ENCODE measurements at regions not wholly inside any gene's neighbourhood (a gene's known extent, or its start where the extent isn't known, plus 50 kb on each side); places are given as distances from the start of the nearest gene placed in this dataset.

GRCh38 chr2:105470979-105471378 is 72.1 kb upstream of the FHL2 start:
- no peak overlapping the region for H3K27ac ChIP-seq (ENCODE audit: low read depth, low read length)
- no peak for DNase-seq (ENCODE audit: low read depth, low spot score)
- no peak overlapping the region for H3K4me3 ChIP-seq (ENCODE audit: low read depth, low read length)
- H3K27me3 ChIP-seq (ENCODE audit: control insufficient read depth, insufficient read depth, low read length): peaks cover 23% of the 10 kb centered on the region
- no peaks in the 10 kb centered on the region for H3K9me3 ChIP-seq (ENCODE audit: control insufficient read depth, insufficient read depth, low read length)
- CTCF ChIA-PET: interaction anchor here (0.6 kb wide), 1 partner anchor 71 kb away, joined by 5 read pairs; no protein-coding TSS in a partner anchor
- POLR2A ChIA-PET: no interaction called here
- TF ChIP-seq CTCF (IDR thresholded peaks at IDR 0.05; ENCODE audit: low read depth, low read length): no peak

- H3K9me3 ChIP-seq (ENCODE audit: control insufficient read depth, insufficient read depth, low read length): no peaks in the 10 kb centered on the region
- no peak overlapping the region for H3K4me3 ChIP-seq (ENCODE audit: low read depth, low read length)
- no peak for DNase-seq (ENCODE audit: low read depth, low spot score)
- no peak overlapping the region for H3K27ac ChIP-seq (ENCODE audit: low read depth, low read length)
- no peak for TF ChIP-seq CTCF (IDR thresholded peaks at IDR 0.05; ENCODE audit: low read depth, low read length)
- CTCF ChIA-PET: no interaction called here
- POLR2A ChIA-PET: no interaction called here
- peaks cover 16% of the 10 kb centered on the region for H3K27me3 ChIP-seq (ENCODE audit: control insufficient read depth, insufficient read depth, low read length)
Measured at GRCh38 chr2:105469781-105470180, 70.9 kb upstream of the FHL2 start.

- Histone ChIP-seq H3K27ac (ENCODE audit: low read depth, low read length) (no peak overlapping the region), H3K27me3 (ENCODE audit: control insufficient read depth, insufficient read depth, low read length) (peaks cover 15% of the 10 kb centered on the region), H3K4me3 (ENCODE audit: low read depth, low read length) (no peak overlapping the region), H3K9me3 (ENCODE audit: control insufficient read depth, insufficient read depth, low read length) (no peaks in the 10 kb centered on the region)
- ChIA-PET POLR2A (no interaction called here), CTCF (no interaction called here)
- TF ChIP-seq CTCF (IDR thresholded peaks at IDR 0.05; ENCODE audit: low read depth, low read length): no peak
- no peak for DNase-seq (ENCODE audit: low read depth, low spot score)
Measured at GRCh38 chr2:105468582-105469042, 69.8 kb upstream of the FHL2 start.

- POLR2A ChIA-PET: no interaction called here
- CTCF ChIA-PET: no interaction called here
- H3K27ac ChIP-seq (ENCODE audit: low read depth, low read length): no peak overlapping the region
- H3K4me3 ChIP-seq (ENCODE audit: low read depth, low read length): no peak overlapping the region
- TF ChIP-seq CTCF (IDR thresholded peaks at IDR 0.05; ENCODE audit: low read depth, low read length): no peak
- H3K9me3 ChIP-seq (ENCODE audit: control insufficient read depth, insufficient read depth, low read length): no peaks in the 10 kb centered on the region
- H3K27me3 ChIP-seq (ENCODE audit: control insufficient read depth, insufficient read depth, low read length): peaks cover 15% of the 10 kb centered on the region
- no peak for DNase-seq (ENCODE audit: low read depth, low spot score)
Measured at GRCh38 chr2:105464325-105464724, 65.5 kb upstream of the FHL2 start.

GRCh38 chr2:105460048-105460732 is 61.3 kb upstream of the FHL2 start:
- Histone ChIP-seq H3K4me3 (ENCODE audit: low read depth, low read length) (no peak overlapping the region), H3K27me3 (ENCODE audit: control insufficient read depth, insufficient read depth, low read length) (peaks cover 20% of the 10 kb centered on the region), H3K9me3 (ENCODE audit: control insufficient read depth, insufficient read depth, low read length) (peaks cover 4% of the 10 kb centered on the region; the same call in 1 of the 2 replicates), H3K27ac (ENCODE audit: low read depth, low read length) (no peak overlapping the region)
- DNase-seq (ENCODE audit: low read depth, low spot score): no peak
- ChIA-PET CTCF (interaction anchor here (0.7 to 1.3 kb wide), 2 partner anchors 59 to 61 kb away, joined by 3 to 5 read pairs; no protein-coding TSS in a partner anchor), POLR2A (interaction anchor here (0.8 kb wide), 1 partner anchor 61 kb away, joined by 4 read pairs; the partner anchor contains the start of gene FHL2)
- TF ChIP-seq CTCF (IDR thresholded peaks at IDR 0.05; ENCODE audit: low read depth, low read length): no peak
